Tibial artery (tissue), 4 donors: ENCODE measurements at regions not wholly inside any gene's neighbourhood (a gene's known extent, or its start where the extent isn't known, plus 50 kb on each side); places are given as distances from the start of the nearest gene placed in this dataset.

ENCODE experiments used
- DNase-seq, 2 donors: peaks; one replicate each; pipeline ENCODE4 v3.0.0-alpha.2; 2019
- H3K27ac ChIP-seq, 2 donors: fragments of 200-600 bp; sonication (generic) in 1 of 2; 1 replicate in 1 of 2; 2 replicates in 1 of 2; pipeline ENCODE4 v1.5.1; 2018 to 2019; ENCODE audit warnings: mild to moderate bottlenecking in 1 of 2
- H3K27me3 ChIP-seq, 2 donors: fragments of 200-600 bp; sonication (generic) in 1 of 2; one replicate each; pipeline versions ENCODE4 v1.5.1 to v1.6.0; 2016 to 2019
- H3K36me3 ChIP-seq, 3 donors: fragments of 200-600 bp; sonication (generic) in 2 of 3; one replicate each; pipeline ENCODE4 v1.5.1; 2016 to 2019; ENCODE audit warnings: mild to moderate bottlenecking in 2 of 3
- H3K4me1 ChIP-seq, 4 donors: fragments of 200-600 bp; sonication (generic) in 2 of 4; 1 replicate in 3 of 4; 2 replicates in 1 of 4; pipeline ENCODE4 v1.5.1; 2016 to 2019
- H3K4me3 ChIP-seq, 2 donors: fragments of 200-600 bp; sonication (generic) in 1 of 2; 1 replicate in 1 of 2; 2 replicates in 1 of 2; pipeline ENCODE4 v1.5.1; 2018 to 2019; ENCODE audit warnings: mild to moderate bottlenecking in 2 of 2
- H3K9me3 ChIP-seq, 3 donors: fragments of 200-600 bp; sonication (generic) in 1 of 3; one replicate each; pipeline ENCODE4 v1.5.1; 2016 to 2019
- CTCF ChIP-seq, 2 experiments: fragments of 200-600 bp in 1 of 2; fragments of 450-650 bp in 1 of 2; IDR thresholded peaks; one replicate each; pipeline ENCODE4 v1.5.1; 2017 to 2019; ENCODE audit warnings: antibody characterized with exemption in 2 of 2, mild to moderate bottlenecking in 1 of 2, moderate library complexity in 1 of 2
- intact Hi-C: fragments of 100-400 bp; cut with DNase I; formaldehyde crosslinking; loops from one replicate; pipeline ENCODE4 v1.15.0; 2023; ENCODE audit warnings: low total_unique reads

- intact Hi-C loops: no loop called here
- Histone ChIP-seq H3K27ac (no peak overlapping the region), H3K27me3 (peaks cover 0 to 5% of the 10 kb centered on the region in 2 donors), H3K4me1 (peaks cover 0 to 7% (median 3%) of the 10 kb centered on the region in 4 donors), H3K36me3 (no peaks in the 10 kb centered on the region), H3K9me3 (no peaks in the 10 kb centered on the region), H3K4me3 (no peak overlapping the region)
- no peak for DNase-seq
- TF ChIP-seq CTCF (IDR thresholded peaks at IDR 0.05): no peak
Measured at GRCh38 chr6:7672066-7673062, 53.5 kb upstream of the BMP6 start.

- no peak overlapping the region for H3K27ac ChIP-seq
- H3K9me3 ChIP-seq: no peaks in the 10 kb centered on the region
- H3K4me3 ChIP-seq: peak overlapping the region in 1 of 2 donors; percentile 22
- H3K36me3 ChIP-seq: no peaks in the 10 kb centered on the region
- peaks cover 0 to 5% of the 10 kb centered on the region in 2 donors for H3K27me3 ChIP-seq
- no peak for TF ChIP-seq CTCF (IDR thresholded peaks at IDR 0.05)
- peaks cover 0 to 7% (median 3%) of the 10 kb centered on the region in 4 donors for H3K4me1 ChIP-seq
- intact Hi-C loops: no loop called here
- peak in 1 of 2 donors; percentile 29 for DNase-seq
Measured at GRCh38 chr6:7673063-7673536, 52.8 kb upstream of the BMP6 start.

- Histone ChIP-seq H3K27ac (no peak overlapping the region), H3K36me3 (no peaks in the 10 kb centered on the region), H3K4me3 (no peak overlapping the region), H3K4me1 (peaks cover 0 to 7% (median 3%) of the 10 kb centered on the region in 4 donors), H3K27me3 (peaks cover 0 to 5% of the 10 kb centered on the region in 2 donors), H3K9me3 (no peaks in the 10 kb centered on the region)
- intact Hi-C loops: no loop called here
- no peak for DNase-seq
- no peak for TF ChIP-seq CTCF (IDR thresholded peaks at IDR 0.05)
Measured at GRCh38 chr6:7674291-7674690, 51.6 kb upstream of the BMP6 start.

GRCh38 chr6:7675353-7675945 lies 50.5 kb upstream of the BMP6 start:
- Histone ChIP-seq H3K4me3 (no peak overlapping the region), H3K27ac (no peak overlapping the region), H3K27me3 (peaks cover 0 to 7% of the 10 kb centered on the region in 2 donors), H3K4me1 (peaks cover 0 to 7% (median 3%) of the 10 kb centered on the region in 4 donors), H3K9me3 (no peaks in the 10 kb centered on the region), H3K36me3 (no peaks in the 10 kb centered on the region)
- DNase-seq: no peak
- intact Hi-C loops: no loop called here
- TF ChIP-seq CTCF (IDR thresholded peaks at IDR 0.05): no peak
